ENCODE measurements at regions not wholly inside any gene's neighbourhood (a gene's known extent, or its start where the extent isn't known, plus 50 kb on each side); places are given as distances from the start of the nearest gene placed in this dataset.

- no peak for TF ChIP-seq POLR2A (IDR thresholded peaks at IDR 0.05)
- TF ChIP-seq, protein P1, sequence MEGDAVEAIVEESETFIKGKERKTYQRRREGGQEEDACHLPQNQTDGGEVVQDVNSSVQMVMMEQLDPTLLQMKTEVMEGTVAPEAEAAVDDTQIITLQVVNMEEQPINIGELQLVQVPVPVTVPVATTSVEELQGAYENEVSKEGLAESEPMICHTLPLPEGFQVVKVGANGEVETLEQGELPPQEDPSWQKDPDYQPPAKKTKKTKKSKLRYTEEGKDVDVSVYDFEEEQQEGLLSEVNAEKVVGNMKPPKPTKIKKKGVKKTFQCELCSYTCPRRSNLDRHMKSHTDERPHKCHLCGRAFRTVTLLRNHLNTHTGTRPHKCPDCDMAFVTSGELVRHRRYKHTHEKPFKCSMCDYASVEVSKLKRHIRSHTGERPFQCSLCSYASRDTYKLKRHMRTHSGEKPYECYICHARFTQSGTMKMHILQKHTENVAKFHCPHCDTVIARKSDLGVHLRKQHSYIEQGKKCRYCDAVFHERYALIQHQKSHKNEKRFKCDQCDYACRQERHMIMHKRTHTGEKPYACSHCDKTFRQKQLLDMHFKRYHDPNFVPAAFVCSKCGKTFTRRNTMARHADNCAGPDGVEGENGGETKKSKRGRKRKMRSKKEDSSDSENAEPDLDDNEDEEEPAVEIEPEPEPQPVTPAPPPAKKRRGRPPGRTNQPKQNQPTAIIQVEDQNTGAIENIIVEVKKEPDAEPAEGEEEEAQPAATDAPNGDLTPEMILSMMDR (IDR thresholded peaks at IDR 0.05) = no peak
Observed at GRCh38 chr9:25830381-25830780, 152.1 kb upstream of the TUSC1 start.
